ENCODE measurements at regions not wholly inside any gene's neighbourhood (a gene's known extent, or its start where the extent isn't known, plus 50 kb on each side); places are given as distances from the start of the nearest gene placed in this dataset.
A peak's percentile ranks its signal among the peaks of the same experiment; 100 is the strongest.

GRCh38 chr14:71751264-71751663 lies 181.0 kb upstream of the RGS6 start (continued):
- TF ChIP-seq ZNF347 (CRISPR knock-in tag; IDR thresholded peaks at IDR 0.05; ENCODE audit: low read depth) (no peak), ETS1 (conservative IDR thresholded peaks at IDR 0.05; ENCODE audit: control insufficient read depth, low read depth, low read length) (no peak), GTF2B (IDR thresholded peaks at IDR 0.05; ENCODE audit: extremely low read depth, insufficient read length) (no peak), ZNF3 (CRISPR knock-in tag; IDR thresholded peaks at IDR 0.05) (no peak), CBFA2T2 (conservative IDR thresholded peaks at IDR 0.05) (peak; percentile 83), UBTF (IDR thresholded peaks at IDR 0.05; ENCODE audit: borderline replicate concordance in 1 of 2, low read depth in 2 of 2, low read length in 2 of 2) (no peak), CCAR2 (IDR thresholded peaks at IDR 0.05; ENCODE audit: low read depth, low read length) (no peak), PKNOX1 (IDR thresholded peaks at IDR 0.05) (peak; percentile 59), SAFB (IDR thresholded peaks at IDR 0.05; ENCODE audit: borderline replicate concordance, low read depth, low read length) (no peak), C11orf30 (IDR thresholded peaks at IDR 0.05; ENCODE audit: low read depth) (peak; percentile 61), HDAC8 (tag; IDR thresholded peaks at IDR 0.05) (no peak), XRCC5 (IDR thresholded peaks at IDR 0.05; ENCODE audit: low read depth, low read length) (no peak), STAT5A (IDR thresholded peaks at IDR 0.05; ENCODE audit: borderline replicate concordance, low read length) (peak; percentile 61), SMARCA4 (IDR thresholded peaks at IDR 0.05) (peak; percentile 90), NR4A1 (CRISPR knock-in tag; IDR thresholded peaks at IDR 0.05) (no peak), NR4A1 (tag; IDR thresholded peaks at IDR 0.05) (no peak), PHB2 (IDR thresholded peaks at IDR 0.05; ENCODE audit: low read depth) (no peak), CGGBP1 (CRISPR knock-in tag; IDR thresholded peaks at IDR 0.05) (no peak), E2F1 (CRISPR knock-in tag; IDR thresholded peaks at IDR 0.05) (no peak), PML (IDR thresholded peaks at IDR 0.05; ENCODE audit: low read length) (0 out of 2 replicates have a peak, but pooled peaks have one; percentile 35), NR3C1 (CRISPR knock-in tag; IDR thresholded peaks at IDR 0.05) (no peak), KDM1A (IDR thresholded peaks at IDR 0.05) (peak; percentile 55 to 68; a peak in 3 of 4 replicates), ETV5 (CRISPR knock-in tag; IDR thresholded peaks at IDR 0.05; ENCODE audit: low read depth) (no peak), RBM15 (IDR thresholded peaks at IDR 0.05; ENCODE audit: insufficient read depth, low read length) (no peak)

Measured in K562 (cell line).